ENCODE measurements at regions not wholly inside any gene's neighbourhood (a gene's known extent, or its start where the extent isn't known, plus 50 kb on each side); places are given as distances from the start of the nearest gene placed in this dataset.

DNA sequence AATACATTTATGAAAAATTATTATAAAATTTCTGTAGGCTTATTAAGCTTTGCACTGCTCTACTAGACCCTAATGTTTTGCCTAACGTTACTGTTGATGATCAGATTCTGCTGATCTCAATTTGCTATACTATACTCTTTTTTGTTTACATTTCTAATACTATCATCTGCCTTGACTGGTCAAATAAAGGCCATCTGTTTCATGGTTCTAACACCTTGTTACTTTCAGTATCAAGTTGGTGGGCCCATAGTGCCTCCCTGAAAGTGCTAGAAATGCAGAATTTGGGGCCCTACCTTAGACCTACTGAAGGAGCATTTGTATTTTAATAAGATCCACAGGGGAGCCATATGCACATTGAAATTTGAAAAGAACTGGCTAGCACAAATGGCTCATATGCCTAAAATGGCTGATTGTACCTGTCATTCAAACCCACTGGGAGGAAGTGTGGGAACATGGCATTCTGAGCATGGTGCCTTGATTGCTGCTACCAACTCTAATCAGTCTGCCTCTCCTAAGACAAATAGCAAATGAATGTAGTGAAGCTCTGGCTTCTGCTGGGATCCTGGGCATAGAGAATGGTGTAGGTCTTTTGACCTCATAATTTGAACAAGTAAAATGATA is 199.1 kb upstream of the BTBD3 start:
- H3K9me3 ChIP-seq (ENCODE audit: control insufficient read depth in 1 of 2, insufficient read depth in 1 of 2, low read length in 2 of 2), result peaks cover 0 to 8% of the 10 kb centered on the region in 2 experiments
- ChIA-PET CTCF (no interaction called here), POLR2A (no interaction called here)
- H3K27ac ChIP-seq (ENCODE audit: low read depth in 1 of 2, low read length in 2 of 2), result no peak overlapping the region
- intact Hi-C loops (cut with DNase I, micrococcal nuclease), result no loop called here
- H3K36me3 ChIP-seq (ENCODE audit: insufficient read depth, low read length), result no peaks in the 10 kb centered on the region
- Mint-ChIP-seq H3K27ac (no peak overlapping the region), H3K27me3 (no peaks in the 10 kb centered on the region), H3K36me3 (ENCODE audit: low read depth) (no peaks in the 10 kb centered on the region), H3K4me3 (no peak overlapping the region), H3K9me3 (no peaks in the 10 kb centered on the region), H3K4me1 (ENCODE audit: low read depth) (no peaks in the 10 kb centered on the region)
- H3K27me3 ChIP-seq (ENCODE audit: control insufficient read depth in 1 of 2, insufficient read depth in 2 of 2, low read length in 2 of 2), result no peaks in the 10 kb centered on the region
- TF ChIP-seq, protein P1, sequence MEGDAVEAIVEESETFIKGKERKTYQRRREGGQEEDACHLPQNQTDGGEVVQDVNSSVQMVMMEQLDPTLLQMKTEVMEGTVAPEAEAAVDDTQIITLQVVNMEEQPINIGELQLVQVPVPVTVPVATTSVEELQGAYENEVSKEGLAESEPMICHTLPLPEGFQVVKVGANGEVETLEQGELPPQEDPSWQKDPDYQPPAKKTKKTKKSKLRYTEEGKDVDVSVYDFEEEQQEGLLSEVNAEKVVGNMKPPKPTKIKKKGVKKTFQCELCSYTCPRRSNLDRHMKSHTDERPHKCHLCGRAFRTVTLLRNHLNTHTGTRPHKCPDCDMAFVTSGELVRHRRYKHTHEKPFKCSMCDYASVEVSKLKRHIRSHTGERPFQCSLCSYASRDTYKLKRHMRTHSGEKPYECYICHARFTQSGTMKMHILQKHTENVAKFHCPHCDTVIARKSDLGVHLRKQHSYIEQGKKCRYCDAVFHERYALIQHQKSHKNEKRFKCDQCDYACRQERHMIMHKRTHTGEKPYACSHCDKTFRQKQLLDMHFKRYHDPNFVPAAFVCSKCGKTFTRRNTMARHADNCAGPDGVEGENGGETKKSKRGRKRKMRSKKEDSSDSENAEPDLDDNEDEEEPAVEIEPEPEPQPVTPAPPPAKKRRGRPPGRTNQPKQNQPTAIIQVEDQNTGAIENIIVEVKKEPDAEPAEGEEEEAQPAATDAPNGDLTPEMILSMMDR (IDR thresholded peaks at IDR 0.05), result no peak
- H3K4me3 ChIP-seq (ENCODE audit: low read length), result no peak overlapping the region
- no peaks in the 10 kb centered on the region for H3K4me1 ChIP-seq (ENCODE audit: insufficient read depth, low read length)
- no peak for DNase-seq
- ATAC-seq (ENCODE audit: poor library complexity), result no peak

DNA sequence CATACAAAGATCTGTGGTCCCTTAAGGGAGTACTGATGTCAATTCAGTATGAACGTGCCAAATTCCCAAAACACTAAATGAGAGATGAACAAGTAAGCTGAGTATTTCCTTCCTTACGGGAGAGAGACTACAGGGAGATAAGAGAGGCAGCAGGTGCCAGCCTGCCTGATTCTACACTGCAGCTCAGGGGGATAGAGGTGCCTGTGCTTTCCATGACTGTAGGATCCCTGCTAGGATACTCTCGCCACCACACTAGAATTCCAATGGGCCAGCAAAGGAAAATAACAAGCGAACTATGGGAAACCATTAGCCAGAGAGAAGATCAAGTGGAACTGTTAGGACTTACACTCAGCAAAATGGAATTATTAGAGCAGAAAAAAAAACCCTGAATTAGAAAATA is 198.5 kb upstream of the BTBD3 start:
- no peaks in the 10 kb centered on the region for H3K27me3 Mint-ChIP-seq

DNA sequence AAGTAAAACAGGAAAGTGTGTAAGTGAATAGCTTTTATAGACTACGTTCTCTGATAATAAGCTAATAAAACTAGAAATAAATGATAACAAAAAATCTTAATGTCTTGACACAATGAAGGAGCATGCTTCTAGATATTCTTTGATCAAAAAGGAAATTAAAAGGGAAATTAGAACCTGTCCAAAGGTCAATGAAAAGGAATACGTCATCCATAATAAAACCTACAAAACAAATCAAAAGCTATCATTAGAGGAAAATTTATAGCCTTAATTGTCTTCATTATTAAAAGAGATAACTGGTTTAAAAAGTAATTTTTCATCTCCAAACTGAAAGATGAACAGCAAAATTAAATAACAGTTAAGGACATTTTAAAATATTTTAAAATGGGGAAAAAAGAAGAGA is 196.3 kb upstream of the BTBD3 start:
- Histone ChIP-seq H3K27me3 (ENCODE audit: control insufficient read depth in 1 of 2, insufficient read depth in 2 of 2, low read length in 2 of 2) (no peaks in the 10 kb centered on the region), H3K9me3 (ENCODE audit: control insufficient read depth in 1 of 2, insufficient read depth in 1 of 2, low read length in 2 of 2) (no peaks in the 10 kb centered on the region), H3K4me1 (ENCODE audit: insufficient read depth, low read length) (no peaks in the 10 kb centered on the region), H3K36me3 (ENCODE audit: insufficient read depth, low read length) (no peaks in the 10 kb centered on the region), H3K4me3 (ENCODE audit: low read length) (no peak overlapping the region), H3K27ac (ENCODE audit: low read depth in 1 of 2, low read length in 2 of 2) (no peak overlapping the region)
- ATAC-seq (ENCODE audit: poor library complexity) (no peak), DNase-seq (no peak)
- Mint-ChIP-seq H3K27me3 (no peaks in the 10 kb centered on the region), H3K36me3 (ENCODE audit: low read depth) (no peaks in the 10 kb centered on the region), H3K9me3 (no peaks in the 10 kb centered on the region), H3K27ac (no peak overlapping the region), H3K4me3 (no peak overlapping the region), H3K4me1 (ENCODE audit: low read depth) (no peaks in the 10 kb centered on the region)
- intact Hi-C loops (cut with DNase I, micrococcal nuclease), result no loop called here
- TF ChIP-seq, protein P1 (IDR thresholded peaks at IDR 0.05), result no peak
- ChIA-PET CTCF (no interaction called here), POLR2A (no interaction called here)

More for the DNA sequence above, 198.5 kb upstream of the BTBD3 start:
- TF ChIP-seq, protein P1 (IDR thresholded peaks at IDR 0.05), result no peak
- no peaks in the 10 kb centered on the region for H3K4me1 Mint-ChIP-seq (ENCODE audit: low read depth)
- Histone ChIP-seq H3K36me3 (ENCODE audit: insufficient read depth, low read length) (no peaks in the 10 kb centered on the region), H3K27me3 (ENCODE audit: control insufficient read depth in 1 of 2, insufficient read depth in 2 of 2, low read length in 2 of 2) (no peaks in the 10 kb centered on the region), H3K4me1 (ENCODE audit: insufficient read depth, low read length) (no peaks in the 10 kb centered on the region), H3K9me3 (ENCODE audit: control insufficient read depth in 1 of 2, insufficient read depth in 1 of 2, low read length in 2 of 2) (peaks cover 0 to 3% of the 10 kb centered on the region in 2 experiments), H3K4me3 (ENCODE audit: low read length) (no peak overlapping the region), H3K27ac (ENCODE audit: low read depth in 1 of 2, low read length in 2 of 2) (no peak overlapping the region)
- intact Hi-C loops (cut with DNase I, micrococcal nuclease), result no loop called here
- no peaks in the 10 kb centered on the region for H3K36me3 Mint-ChIP-seq (ENCODE audit: low read depth)
- H3K9me3 Mint-ChIP-seq, result no peaks in the 10 kb centered on the region
- no peak overlapping the region for H3K27ac Mint-ChIP-seq
- ChIA-PET CTCF (no interaction called here), POLR2A (no interaction called here)
- no peak for DNase-seq
- H3K4me3 Mint-ChIP-seq, result no peak overlapping the region
- no peak for ATAC-seq (ENCODE audit: poor library complexity)

Data from CD4-positive, alpha-beta T cell (primary cell).